NB4 (cell line): ENCODE measurements at regions not wholly inside any gene's neighbourhood (a gene's known extent, or its start where the extent isn't known, plus 50 kb on each side); places are given as distances from the start of the nearest gene placed in this dataset.

ENCODE experiments used
- MYC ChIP-seq: IDR thresholded peaks from 2 replicates; pipeline ENCODE4 v1.6.1; 2011; ENCODE audit warnings: low read depth, low read length
- POLR2A ChIP-seq: IDR thresholded peaks from 2 replicates; pipeline ENCODE4 v1.6.1; 2011; ENCODE audit warnings: mild to moderate bottlenecking; ENCODE audit not compliant: insufficient read length; ENCODE audit errors: extremely low read depth
- TF ChIP-seq, protein P1 (sequence below): IDR thresholded peaks from one replicate; pipeline ENCODE4 v1.5.1; 2012; ENCODE audit warnings: low read depth, low read length
- TF ChIP-seq, protein P2 (sequence below): IDR thresholded peaks from 2 replicates; pipeline ENCODE4 v1.6.1; 2011; ENCODE audit warnings: low read depth, low read length

DNA sequence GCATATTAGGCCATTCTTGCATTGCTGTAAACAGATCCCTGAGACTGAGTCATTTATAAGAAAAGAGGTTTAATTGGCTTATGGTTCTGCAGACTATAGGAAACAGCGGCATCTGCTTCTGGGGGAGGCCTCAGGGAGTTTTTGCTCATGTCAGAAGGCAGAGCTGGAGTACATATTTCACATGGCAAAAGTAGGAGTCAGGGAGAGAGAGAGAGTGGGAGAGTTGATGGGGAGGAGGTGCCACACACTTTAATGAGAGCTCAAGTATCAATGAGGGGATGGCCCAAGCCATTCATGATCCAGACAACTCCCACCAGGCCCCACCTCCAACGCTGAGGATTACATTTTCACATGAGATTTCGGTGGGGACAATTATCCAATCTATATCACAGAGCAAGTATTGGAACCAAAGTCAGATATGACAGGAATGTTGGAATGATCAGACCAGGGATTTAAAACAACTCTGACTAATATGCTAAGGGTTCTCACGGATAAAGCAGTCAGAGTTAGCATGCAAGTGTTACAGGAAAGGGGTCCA lies 795.3 kb upstream of the CELF2 start:
- no peak for TF ChIP-seq POLR2A
- TF ChIP-seq, protein P1, sequence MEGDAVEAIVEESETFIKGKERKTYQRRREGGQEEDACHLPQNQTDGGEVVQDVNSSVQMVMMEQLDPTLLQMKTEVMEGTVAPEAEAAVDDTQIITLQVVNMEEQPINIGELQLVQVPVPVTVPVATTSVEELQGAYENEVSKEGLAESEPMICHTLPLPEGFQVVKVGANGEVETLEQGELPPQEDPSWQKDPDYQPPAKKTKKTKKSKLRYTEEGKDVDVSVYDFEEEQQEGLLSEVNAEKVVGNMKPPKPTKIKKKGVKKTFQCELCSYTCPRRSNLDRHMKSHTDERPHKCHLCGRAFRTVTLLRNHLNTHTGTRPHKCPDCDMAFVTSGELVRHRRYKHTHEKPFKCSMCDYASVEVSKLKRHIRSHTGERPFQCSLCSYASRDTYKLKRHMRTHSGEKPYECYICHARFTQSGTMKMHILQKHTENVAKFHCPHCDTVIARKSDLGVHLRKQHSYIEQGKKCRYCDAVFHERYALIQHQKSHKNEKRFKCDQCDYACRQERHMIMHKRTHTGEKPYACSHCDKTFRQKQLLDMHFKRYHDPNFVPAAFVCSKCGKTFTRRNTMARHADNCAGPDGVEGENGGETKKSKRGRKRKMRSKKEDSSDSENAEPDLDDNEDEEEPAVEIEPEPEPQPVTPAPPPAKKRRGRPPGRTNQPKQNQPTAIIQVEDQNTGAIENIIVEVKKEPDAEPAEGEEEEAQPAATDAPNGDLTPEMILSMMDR: no peak
- TF ChIP-seq, protein P2, sequence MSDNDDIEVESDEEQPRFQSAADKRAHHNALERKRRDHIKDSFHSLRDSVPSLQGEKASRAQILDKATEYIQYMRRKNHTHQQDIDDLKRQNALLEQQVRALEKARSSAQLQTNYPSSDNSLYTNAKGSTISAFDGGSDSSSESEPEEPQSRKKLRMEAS: no peak
- no peak for TF ChIP-seq MYC
